ENCODE measurements at regions not wholly inside any gene's neighbourhood (a gene's known extent, or its start where the extent isn't known, plus 50 kb on each side); places are given as distances from the start of the nearest gene placed in this dataset.
A peak's percentile ranks its signal among the peaks of the same experiment; 100 is the strongest.

DNA sequence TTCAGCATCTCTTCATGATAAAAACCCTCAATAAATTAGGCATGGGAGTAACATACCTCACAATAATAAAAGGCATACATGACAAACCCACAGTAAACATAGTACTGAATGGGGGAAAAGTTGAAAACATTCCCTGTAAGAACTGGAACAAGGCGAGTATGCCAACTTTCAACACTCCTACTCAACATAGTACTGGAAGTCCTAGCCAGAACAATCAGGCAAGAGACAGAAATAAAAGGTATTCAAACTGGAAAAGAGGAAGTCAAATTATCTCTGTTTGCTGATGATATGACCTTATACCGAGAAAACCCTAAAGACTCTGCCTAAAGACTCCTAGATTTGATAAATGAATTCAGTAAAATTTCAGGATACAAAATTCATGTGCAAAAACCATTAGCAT is 167.6 kb downstream of the TMEM38B start:
- no peak for DNase-seq (ENCODE audit: low spot score)

DNA sequence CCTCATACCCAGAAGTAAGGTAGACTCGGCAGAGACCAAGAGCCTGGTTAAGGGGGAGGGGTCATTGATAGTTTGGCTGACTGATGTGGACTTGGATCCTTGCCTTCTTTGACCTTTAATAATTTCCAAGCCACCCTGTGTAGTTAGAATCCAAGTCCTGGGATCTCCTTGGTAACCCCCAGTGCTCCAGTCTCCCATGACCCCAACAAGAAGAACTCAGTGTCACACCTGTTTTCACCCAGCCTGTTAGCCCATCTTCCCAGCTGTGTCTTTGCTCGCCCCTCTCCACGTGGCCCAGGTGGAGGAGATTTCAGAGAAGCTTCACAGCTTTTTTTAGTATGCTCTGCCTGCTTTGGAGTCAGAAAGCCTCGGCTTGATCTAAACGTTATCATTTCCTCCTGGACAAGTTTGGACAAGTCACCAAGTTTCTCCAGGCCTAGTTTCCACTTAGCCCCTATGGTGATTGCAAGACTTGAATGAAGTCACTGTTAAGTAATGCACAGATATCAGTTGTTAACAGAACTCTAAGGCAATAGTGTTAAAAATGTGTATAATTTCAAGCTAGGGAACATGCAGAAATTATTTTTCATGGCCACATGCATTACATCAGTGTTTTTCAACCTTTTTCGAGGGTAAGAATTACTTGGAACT is 170.0 kb downstream of the TMEM38B start:
- no peak for DNase-seq (ENCODE audit: low spot score)

DNA sequence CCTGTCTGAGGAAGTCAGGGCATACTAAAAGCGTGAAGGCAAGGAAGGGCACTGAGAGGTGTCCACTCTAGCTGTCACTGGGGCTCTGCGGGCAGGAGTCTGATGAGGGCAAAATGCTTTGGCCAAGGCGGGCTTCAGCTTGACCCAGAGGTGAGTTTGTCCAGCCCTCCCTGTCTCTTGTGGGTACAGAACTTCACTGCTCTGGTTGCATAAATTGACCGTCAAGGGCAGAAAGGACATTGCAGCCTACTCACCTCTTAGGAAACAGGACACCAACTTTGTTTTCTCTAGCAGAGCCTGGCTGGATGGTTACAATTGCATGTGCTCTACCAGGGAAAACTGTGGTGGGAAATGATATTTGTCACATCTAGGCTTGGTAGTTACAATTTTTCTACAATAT is 170.9 kb downstream of the TMEM38B start:
- DNase-seq (ENCODE audit: low spot score): no peak

DNA sequence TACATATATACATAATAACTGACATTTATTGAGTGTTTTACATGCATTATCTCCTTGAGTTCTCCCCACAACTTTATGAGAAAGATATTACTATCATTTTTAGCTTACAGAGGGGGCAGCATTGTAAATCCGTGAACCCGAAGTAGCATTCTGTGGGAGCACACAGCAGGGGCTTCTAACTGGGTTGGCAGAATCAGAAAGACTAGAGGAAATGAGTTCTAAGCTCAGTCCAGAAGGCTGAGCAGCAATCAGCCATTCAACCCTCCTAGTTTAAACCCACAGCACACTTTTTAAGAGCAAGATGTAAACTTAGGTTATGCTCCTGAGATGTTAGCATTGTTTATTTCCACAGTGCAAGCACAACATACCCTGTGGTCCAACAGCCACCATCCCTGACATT is 177.2 kb downstream of the TMEM38B start:
- no peak for DNase-seq (ENCODE audit: low spot score)

DNA sequence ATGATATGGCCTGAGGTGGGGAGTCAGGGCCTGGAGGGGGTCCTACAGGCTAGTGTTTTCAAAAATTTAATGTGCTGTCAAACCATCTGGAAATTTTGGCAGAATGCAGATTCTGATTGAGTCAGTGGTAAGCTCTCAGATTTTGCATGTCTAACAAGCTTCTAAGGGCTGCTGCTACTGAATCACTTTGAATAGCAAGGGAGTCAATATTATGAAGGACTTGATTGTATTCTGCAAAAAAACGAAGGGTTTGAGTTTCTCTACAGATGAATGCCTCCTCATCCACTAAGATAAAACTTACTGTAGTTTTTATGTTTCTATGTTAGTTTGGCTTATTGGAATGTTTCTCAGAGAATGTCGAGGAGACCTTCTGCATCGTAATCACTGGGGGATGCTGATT is 179.5 kb downstream of the TMEM38B start:
- no peak for DNase-seq (ENCODE audit: low spot score)

DNA sequence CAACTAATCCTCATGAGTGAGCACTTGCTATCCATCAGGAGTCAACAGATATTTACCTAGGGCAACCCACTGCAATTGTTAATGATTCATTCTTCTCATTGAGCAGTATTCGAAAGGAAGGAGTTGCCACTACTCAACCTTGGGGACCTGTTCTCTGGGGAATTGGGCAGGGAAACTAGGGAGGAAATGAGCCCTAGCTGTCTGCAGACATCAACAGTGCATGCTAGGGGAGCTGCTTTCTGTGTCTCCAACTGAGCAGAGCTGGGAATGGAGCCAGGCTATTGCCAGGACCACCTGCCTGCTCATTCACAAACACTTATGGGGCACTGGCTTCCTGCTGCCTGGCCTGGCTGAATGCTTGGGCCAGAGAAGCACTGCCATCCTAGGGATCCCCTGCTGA is 183.4 kb downstream of the TMEM38B start:
- DNase-seq (ENCODE audit: low spot score): no peak

DNA sequence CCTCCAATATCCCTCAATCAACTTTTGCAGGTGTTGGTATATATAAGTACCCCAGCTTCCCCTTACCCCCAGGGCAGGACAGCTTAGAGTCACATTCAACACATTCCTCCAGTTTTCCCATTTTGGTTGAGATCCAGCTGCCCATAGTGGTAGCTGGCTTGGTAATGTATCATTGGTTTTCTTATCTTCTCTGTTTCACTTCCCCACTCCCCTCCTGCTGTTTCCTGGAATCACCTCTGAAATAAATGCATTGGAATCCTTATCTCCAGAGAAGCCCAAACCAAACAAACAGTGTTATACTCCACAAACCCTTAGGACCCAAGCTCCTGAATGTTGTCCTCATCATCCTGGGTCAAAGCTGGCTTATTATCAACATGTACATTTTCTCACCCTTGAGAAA is 184.8 kb downstream of the TMEM38B start:
- no peak for DNase-seq (ENCODE audit: low spot score)

DNA sequence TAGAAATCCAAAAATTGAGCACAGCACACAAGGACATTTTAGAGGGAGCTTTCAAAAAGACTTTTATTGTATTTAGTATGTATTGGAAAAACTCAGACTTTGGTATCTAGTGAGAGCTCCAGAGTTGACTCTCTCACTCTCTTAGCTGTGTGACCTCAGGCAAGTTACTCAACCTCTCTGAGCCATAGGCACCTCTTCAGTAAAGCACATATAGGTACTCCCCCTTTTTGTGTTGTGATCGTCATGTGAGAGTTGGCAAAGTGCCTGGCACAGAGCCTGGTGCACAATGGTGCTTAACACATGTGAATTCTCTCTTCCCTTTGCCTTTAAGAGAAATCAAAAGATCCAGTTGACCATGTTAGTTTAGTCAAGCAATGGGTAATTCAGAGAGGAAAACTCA is 186.2 kb downstream of the TMEM38B start:
- no peak for DNase-seq (ENCODE audit: low spot score)

DNA sequence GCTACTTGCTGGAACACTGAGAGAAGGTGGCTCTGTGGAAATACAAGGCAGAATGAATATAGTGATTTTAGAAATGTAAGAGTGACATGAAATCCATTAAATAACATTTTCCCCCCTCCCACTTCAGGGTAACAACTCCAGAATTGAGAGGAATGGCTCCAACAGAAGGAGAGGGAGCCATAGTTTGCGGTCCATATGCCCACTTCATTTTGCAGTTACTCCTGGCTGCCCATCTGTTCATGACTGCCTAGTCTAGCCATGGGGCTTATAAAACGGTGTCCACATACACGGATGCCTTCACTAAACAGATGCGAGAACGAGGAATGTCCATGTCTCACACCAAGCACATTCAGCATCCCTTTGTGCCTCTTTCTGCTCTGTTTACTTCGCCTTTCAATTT is 186.7 kb downstream of the TMEM38B start:
- DNase-seq (ENCODE audit: low spot score): no peak

DNA sequence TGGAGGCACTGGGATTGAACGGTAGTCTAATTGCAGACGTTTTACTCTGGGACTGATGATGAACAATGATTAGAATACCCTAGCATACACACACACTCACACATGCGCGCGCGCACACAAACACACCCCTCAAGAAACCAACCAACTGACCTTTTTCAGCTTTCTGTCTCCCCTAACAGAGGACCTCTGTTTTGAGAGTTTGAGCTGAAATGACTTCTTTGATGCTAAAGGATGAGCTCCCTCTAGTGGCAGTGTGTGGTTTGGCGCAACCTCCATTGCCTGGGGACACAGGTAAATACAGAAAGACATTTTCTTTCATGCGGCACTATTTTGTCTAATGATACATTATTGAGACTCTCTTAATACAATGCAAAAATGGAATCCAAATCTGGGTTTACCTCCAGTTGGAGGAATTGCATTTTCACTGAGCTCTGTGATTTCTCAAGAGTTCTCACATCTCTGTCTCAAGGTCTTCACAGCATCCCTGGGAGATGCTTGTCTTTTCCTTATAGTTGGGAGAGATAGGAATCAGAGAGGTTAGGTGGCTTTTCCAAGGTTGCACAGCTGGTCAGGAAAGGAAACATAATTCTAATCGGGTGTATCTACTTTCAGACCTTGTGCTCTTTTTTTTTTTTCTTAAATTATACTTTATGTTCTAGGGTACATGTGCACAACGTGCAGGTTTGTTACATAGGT is 187.5 kb downstream of the TMEM38B start:
- DNase-seq (ENCODE audit: low spot score): peak; percentile 75

DNA sequence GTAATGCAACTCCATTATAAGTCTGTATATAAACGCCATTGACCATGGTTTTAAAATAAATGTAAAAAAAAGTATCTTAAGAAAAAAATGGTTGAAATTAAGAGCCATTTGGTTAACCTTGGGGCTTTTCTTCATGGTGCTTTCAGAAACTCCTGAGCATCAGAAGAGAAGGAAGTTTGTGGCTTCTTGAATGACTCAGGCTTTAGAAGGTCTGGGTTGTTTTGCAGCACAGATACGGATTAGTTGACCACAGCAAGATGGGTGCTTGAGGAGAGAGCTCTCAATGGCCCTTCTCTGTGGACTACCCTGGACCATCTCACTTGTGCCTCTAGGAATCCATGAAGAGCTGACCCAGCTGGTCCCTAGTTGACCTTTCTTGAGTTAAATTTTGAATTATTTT is 189.5 kb downstream of the TMEM38B start:
- no peak for DNase-seq (ENCODE audit: low spot score)

DNA sequence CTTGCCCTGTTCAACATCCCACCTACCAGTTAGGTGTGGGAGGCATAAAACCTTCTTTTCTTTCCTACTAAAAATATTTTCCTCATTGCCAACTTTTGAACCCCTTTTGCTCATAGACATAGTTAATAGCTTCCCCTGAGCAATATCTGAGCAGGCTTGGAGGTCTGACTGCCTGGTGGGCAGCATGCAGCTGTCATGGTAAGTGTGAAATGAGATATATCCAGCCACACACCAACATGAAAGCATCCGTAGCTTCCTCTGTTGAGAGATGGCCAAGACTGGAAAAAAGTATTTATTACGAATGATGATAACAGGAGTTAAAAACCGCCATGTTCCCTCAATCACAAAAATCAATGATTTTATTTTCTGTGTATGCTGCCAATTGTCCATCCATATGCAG is 190.1 kb downstream of the TMEM38B start:
- DNase-seq (ENCODE audit: low spot score): no peak

DNA sequence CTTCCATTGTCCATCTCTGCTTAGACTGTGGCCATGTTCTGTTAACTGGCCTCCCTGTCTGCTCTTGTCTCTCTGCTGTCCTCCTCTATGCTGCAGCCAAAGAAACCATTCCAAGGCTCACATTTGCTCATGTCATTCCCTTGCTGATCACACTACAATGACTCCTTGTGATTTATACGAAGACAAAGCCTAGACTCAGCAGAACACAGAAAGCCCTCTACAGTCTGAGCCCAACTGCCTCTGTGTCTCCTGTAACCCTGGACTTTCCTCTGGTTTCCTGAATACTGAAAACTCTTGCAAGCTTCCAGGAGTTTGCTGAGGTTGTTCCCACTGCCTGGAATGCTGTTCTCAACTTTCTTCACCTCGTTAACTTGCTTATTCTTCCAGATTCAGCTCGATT is 191.8 kb downstream of the TMEM38B start:
- DNase-seq (ENCODE audit: low spot score): no peak

DNA sequence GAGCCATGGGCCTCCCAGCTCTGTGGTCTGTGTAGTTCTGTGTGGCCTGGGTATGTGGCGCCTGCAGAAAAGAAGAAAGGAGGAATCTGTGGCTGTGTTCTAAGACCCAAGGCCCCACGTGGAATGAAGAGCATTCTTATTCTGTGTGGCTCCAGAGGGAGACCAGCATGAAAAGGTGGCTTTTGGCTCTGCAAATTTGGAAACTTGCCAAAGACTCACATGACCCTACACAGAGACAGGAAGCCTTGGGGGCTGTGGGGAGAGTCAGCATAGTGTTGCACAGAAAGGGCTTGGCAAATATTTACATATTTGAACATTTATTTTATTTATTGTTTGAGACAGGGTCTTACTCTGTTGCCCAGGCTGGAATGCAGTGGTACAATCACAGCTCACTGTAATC is 193.3 kb downstream of the TMEM38B start:
- DNase-seq (ENCODE audit: low spot score): no peak

DNA sequence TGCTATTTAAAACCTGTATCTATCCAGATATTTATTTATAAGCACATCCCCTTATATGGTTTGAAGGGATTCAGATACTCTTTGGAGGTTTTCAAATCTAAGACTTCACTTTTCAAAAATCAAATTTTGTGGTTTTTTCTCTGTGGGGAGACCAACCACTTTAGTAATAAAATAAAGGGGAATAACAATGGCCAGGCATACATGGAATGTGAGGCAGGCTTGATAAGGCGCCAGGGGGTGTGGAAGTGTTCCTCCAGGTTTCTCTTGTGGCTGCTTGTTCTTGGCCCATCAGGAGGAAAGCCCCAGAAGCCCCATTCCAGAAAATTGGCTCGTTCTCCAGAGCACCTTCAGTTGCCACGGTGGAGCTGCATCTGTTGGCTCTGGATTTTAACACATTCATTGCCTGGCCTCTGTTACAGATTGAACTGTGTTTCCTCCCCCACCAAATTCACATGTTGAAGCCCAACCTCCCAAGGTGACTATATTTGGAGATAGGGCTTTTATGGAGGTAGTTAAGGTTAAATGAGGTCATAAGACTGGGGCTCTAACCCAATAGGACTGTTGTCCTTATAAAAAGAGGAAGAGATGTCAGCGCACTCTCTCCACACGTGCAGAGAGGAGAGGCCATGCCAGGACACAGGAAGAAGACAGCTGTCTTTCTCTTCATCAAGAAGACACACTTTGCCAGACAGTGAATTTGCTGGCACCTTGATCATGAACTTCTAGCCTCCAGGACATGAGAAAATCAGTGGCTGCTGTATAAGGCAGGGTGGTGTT is 195.9 kb downstream of the TMEM38B start:
- DNase-seq (ENCODE audit: low spot score): no peak

DNA sequence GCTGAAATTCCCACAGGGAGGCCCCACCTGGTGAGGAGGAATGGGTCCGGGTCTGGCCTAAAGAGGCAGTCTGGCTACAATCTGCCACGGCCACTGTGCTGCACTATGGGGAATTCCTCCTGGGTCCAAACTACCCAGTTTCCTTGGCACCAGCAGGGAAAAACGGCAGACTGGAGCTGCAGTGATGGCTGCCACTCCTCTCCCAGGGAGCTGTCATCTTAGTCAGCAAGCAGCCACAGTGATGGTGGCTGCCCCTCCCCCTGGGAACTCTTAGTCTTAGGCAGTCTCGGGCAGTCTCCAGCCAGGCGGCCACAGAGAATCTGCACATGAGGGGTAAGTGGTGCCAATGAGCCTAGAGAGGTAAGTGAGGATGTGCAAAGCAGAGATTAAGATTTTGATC is 205.8 kb downstream of the TMEM38B start:
- DNase-seq (ENCODE audit: low spot score): no peak

DNA sequence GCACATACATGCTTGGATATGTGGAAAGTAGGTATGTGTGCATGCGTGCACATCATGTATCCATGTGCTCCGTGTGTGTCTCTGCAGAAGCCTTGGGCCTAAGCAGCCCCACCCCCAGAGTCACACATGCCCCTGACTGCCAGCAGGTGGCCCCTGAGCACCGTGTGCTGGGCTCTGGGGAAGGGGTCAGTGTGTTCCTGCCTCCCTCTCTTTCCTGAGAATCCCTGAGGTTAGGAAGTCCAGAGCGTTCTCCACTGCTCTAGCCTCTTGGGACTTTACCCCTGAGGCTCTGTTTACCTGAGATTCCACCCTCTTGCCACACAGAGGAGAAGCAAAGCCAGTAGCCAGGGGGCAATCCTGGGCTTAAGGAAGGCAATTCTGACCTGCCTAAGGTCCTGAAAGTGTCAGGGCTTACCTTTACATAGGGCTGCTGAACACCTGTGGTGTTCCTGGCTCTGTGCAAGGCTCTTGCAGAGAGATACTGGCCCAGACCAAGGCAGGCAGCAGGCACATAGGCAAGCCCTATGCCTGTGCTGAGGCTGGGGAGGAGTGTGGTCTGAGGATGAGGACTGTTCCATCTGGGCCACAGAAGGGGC is 207.3 kb downstream of the TMEM38B start:
- DNase-seq (ENCODE audit: low spot score): peak; percentile 77

DNA sequence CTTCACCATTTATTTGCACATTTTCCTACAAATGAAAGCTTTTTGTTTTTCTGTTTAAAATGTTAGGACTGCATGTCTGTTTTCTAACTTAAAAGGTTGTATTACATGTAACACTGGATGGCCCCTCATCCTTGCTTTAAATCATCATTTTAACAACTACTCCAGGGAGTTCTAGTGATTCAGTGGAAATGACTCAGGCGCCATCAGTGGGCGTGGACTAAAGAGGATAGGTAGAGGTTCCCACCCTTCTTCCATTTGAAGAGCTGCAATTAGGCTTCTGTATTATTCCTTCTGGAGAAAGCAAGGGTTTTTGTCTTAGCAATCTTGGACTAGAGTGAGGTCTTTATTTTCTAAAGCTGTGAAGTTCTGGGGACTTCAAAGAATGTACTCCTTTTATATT is 213.7 kb downstream of the TMEM38B start:
- DNase-seq (ENCODE audit: low spot score): no peak

DNA sequence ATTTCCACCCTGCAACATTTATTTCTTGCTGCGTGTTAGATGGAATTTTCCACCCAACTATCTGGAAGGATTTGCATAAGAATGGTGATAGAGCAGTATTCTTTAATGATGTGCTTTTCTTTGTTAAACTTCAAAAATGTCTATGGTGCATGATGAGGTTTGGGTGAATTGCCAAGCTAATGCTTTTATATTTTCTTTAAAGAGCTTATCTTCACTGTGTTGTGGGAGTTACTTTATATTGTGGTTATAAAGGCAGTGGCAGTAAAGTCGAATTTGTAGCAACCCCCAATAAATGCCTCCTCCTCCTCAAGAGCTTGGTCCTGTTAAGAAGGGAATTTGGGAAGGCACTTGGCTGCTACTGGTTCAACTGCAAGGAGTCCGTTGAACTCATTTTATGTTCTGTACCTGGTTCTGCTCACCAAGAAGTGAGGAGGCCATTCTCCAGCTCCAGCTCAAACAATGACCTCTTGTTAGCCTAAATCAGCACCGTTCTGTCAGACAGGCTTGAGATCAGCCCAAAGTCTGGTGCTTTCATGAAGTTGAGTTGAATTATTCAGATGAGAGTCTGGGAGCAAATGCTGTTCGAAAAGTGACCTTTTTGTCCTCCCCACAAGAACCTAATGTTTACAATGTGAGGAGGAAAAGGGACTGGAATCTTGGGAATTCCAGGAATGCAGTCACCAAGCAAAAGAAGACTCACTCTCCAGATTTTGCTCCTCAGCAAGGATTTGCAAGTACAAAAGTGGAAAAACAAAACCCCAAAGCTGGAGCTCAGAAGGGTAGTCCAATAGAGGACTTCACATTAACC is 217.0 kb downstream of the TMEM38B start:
- DNase-seq (ENCODE audit: low spot score): peak; percentile 54

DNA sequence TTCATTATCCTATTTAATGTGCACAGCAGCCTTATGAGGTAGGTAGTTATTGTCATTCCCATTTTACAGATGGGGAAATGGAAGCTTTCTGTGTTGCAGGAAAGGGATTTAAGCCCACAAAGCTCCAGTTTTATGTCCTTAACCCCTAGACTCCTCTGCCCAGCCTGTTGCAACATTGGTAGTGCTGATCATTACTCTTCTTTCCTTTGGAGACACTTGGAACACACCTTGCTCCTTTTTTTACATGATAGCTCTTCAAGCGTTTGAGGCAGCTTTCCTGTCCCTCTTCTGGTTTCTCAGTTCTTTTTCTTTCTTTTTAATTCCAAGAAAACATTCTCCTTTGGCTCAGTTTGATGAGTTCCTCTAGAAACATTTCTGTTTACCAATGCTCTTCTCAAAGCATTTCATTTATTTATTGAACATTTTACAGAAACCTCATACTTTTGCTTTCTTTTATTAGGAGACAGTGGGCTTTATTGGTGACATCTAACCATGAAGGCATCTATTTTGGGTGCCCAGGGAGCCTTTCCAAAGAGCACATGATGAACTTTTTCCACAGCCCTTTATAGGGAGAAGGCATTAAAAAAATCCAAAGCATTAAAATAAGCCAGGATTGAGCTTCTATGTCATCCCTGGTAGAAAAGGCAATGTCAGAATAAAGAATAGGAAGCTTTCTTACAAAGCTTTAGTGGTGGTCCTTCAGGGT is 218.0 kb downstream of the TMEM38B start:
- no peak for DNase-seq (ENCODE audit: low spot score)

DNA sequence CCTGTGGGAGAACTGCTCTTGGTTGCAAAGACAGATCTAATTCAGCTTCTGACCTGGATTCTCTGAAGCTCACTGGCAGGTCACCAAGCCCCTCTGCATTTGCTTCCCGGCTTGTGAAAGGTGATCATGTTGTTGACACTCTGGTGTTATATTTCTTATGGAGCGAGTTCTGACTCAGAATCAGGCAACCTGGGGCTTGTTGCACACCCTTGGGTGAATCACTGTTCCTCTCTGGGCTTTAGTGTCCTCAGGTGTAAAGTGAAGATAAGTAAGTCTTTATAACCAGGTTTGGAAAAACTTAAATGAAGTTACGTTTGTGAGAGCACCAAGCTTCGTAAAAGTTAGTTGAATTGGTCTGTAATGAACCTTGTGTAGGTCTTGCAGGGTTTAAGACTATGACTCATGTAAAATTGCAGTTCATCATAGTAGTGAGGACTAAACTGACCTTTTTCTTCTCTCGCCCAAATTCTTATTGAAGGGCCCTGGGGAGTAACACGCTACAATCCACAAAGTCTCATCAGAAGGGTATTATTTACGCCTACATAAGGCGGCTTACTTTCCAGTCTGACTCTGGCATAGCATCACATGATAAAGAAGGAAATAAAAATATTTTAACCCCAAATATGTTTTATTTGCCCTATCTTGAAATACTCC is 218.6 kb downstream of the TMEM38B start:
- DNase-seq (ENCODE audit: low spot score): no peak

Data from ecto neural progenitor cell (in vitro differentiated cells).